D721Med (cell line): ENCODE measurements at regions not wholly inside any gene's neighbourhood (a gene's known extent, or its start where the extent isn't known, plus 50 kb on each side); places are given as distances from the start of the nearest gene placed in this dataset.
"Not testable (repeated sequence)": the region's sequence is repeated elsewhere in the genome, so short reads cannot be mapped to it uniquely, and the experiment has no call there.

Experiments used
- DNase-seq: peaks from one replicate; pipeline ENCODE4 v3.0.0; 2011; ENCODE audit warnings: low spot score; ENCODE audit not compliant: insufficient read length
- FAIRE-seq: peaks from 2 replicates; lab custom pipeline; 2011; peaks lifted over from hg19 to GRCh38; lab: Jason Lieb, UNC
- TF ChIP-seq, protein P1 (sequence below): IDR thresholded peaks from 2 replicates; pipeline ENCODE4 v1.5.1; 2012; ENCODE audit warnings: mild to moderate bottlenecking, control low read depth; ENCODE audit not compliant: insufficient read depth; ENCODE audit errors: missing control alignments

DNA sequence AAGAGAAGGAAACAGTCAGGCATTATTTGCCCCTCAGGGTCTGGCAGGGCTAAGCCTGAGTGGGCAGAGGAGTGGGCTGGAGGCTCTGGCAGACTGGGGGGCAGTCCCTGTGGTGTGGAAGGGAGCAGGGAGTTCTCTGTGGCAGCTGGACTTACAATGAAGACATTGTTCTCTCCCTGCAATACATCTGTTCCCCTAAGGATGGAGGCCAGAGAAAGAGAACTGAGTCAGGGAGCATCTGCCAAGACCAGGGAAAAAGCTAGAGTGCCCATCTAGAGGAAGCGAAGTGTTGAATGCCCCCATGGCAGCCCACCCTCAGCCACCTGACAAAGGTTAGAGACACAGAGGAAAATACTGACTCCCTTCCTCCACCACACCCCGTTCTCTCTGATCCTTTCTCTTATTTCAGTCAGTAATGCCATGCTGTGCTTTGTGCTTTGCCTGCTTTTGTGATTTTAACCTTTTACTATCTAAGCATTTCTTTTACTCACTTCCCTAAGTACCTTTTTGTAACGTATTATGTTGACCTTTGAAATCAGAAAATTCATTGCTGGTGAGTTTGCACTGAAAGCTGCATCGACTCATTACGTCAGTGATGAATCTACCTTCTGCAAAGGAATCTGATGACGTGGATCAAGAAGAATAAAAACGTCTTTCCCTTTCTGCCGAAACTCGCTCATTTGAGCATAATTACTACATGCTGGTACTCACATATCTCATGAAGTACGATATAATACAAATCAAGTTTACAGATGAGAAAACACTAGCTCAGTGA, 76.0 kb downstream of the ACTL7B start:
- DNase-seq = no peak
- TF ChIP-seq, protein P1, sequence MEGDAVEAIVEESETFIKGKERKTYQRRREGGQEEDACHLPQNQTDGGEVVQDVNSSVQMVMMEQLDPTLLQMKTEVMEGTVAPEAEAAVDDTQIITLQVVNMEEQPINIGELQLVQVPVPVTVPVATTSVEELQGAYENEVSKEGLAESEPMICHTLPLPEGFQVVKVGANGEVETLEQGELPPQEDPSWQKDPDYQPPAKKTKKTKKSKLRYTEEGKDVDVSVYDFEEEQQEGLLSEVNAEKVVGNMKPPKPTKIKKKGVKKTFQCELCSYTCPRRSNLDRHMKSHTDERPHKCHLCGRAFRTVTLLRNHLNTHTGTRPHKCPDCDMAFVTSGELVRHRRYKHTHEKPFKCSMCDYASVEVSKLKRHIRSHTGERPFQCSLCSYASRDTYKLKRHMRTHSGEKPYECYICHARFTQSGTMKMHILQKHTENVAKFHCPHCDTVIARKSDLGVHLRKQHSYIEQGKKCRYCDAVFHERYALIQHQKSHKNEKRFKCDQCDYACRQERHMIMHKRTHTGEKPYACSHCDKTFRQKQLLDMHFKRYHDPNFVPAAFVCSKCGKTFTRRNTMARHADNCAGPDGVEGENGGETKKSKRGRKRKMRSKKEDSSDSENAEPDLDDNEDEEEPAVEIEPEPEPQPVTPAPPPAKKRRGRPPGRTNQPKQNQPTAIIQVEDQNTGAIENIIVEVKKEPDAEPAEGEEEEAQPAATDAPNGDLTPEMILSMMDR = no peak
- no peak for FAIRE-seq

DNA sequence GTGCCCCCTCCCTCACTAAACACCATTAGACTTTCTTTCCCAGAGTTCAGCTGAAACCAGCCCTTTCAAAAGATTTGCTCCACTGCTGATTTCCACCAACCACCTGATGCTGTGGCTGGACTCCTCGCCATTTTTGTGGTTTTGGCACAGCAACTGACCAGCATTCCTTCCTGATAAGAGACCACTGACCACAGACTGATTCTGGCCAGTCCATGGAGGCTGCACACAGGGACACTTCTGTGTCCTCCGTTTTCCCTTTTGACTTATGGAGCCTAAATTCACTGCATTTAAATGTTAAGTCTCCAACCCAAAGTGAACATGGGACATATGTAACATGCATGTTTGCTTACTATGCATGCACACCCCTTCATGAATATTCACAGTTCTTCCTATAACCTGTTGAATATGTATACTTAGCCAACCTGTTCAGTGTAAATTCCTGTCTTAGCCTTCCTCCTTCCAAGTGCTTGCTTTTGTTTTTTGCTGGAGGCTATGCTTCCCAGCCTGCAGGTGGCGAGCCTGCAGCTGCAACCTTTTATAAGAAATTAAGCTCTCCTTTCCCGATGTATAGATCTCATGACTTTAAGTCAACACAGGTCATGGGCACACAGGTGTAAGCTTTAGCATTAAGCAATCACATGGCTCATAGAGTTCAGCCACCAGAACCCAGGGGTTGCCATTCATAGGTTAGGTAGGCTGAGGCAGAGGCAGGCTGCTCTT, 78.7 kb downstream of the ACTL7B start:
- FAIRE-seq (no peak), DNase-seq (no peak)
- TF ChIP-seq, protein P1 = peak; percentile 27

DNA sequence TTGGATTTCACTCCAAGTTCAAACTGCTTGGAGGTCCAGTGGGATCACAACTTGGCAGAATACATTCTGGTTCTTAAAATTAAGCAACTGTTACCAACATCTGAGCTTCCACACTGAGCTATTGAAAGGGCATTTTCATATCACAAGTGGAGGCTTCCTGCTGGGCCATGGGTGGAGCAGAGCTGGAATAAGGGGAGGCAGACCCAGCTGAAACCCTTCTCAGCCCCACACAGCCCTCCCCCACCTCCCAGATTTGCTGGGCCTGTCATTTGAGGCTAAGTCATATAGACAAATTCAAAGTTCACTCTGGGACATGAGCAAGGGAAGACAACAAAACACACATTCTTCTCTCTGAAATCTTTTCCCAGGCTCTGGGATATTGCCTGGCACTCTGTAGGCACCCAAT, 79.9 kb downstream of the ACTL7B start:
- TF ChIP-seq, protein P1 = no peak
- FAIRE-seq = no peak
- no peak for DNase-seq

DNA sequence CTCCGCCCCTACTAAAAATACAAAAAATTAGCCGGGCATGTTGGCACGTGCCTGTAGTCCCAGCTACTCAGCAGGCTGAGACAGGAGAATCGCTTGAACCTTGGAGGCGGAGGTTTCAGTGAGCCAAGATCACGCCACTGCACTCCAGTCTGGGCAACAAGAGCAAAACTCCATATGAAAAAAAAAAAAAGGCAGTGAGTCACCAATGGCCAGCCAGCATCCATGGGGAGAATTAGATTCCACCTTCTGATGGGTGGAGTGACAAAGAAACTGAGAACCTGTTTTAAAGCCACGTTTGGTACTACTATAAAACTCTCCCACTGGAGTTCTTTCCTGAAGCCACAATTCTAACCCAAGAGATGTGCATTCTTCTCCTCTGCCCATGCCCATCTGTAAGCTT, 81.7 kb downstream of the ACTL7B start:
- not testable (repeated sequence) for FAIRE-seq, DNase-seq

DNA sequence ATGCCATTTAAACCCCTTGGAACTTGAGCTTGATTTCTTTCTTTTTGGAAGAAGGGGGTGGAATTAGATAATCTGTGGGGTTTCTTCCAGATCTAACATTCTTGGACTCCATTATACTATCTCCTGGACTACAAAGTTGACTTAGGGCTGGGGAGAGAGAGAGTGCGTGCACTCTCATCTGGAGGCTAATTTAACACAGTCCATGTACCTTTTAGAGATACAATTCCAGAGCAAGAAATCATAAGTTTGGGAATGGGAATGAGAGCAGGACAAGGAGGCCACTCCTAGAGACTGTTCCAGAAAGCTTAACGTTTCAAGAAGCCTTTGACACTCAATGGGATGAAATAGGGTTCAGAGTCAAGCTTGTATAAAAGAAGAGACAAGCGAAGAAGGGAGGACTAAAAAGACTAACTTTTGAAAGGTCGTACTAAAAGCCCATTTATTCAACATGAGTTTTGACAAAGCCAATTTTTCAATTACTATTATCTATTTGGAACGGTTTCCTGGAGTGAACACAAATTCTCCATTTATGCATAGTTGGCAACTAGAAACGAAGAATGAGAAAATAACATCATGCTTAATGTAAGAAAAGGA, 83.4 kb downstream of the ACTL7B start:
- FAIRE-seq = no peak

DNA sequence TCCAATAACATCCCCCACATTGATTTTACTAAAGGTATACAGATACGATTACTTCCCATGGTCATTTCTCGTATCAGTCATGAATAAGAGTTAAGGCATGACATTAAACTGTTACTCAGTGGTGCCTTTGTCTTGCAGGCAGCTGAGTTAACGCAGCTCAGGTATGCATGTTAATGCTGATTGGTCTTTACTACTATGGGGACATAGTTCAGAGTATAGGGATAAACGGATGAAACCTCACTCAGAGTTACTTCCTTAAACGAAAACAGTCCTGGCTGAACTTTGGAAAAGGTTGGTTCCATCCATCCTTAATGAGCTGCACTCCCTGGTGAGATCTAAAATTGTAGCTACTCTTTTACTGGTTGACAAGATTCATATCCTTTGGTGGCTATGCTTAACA, 87.0 kb downstream of the ACTL7B start:
- FAIRE-seq (no peak), DNase-seq (no peak)

More for the DNA sequence above, 83.4 kb downstream of the ACTL7B start:
- DNase-seq = no peak
- TF ChIP-seq, protein P1 = no peak

DNA sequence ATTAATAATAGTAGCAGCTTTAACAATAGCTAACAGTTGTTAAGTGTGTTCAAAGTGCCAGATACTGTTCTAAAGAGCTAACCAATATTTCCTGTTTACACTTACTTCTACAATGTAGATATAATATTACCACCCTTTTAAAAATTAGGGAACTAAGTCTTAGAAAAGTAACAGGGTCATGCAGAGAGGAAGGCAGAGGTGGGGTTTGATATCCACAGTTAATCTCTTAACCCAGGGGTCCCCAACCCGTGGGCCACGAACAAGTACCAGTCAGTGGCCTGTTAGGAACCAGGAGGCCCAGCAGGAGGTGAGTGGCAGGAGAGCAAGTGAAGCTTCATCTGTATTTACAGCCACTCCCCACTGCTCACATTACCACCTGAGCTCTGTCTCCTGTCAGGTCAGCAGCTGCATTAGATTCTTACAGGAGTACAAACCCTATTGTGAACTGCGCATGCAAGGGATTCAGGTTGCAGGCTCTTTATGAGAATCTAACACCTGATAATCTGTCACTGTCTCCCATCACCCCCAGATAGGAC, 89.1 kb downstream of the ACTL7B start:
- FAIRE-seq = no peak
- TF ChIP-seq, protein P1 = no peak
- no peak for DNase-seq

More for the DNA sequence above, 87.0 kb downstream of the ACTL7B start:
- TF ChIP-seq, protein P1 = no peak
